GM10266 (cell line): ENCODE measurements at regions not wholly inside any gene's neighbourhood (a gene's known extent, or its start where the extent isn't known, plus 50 kb on each side); places are given as distances from the start of the nearest gene placed in this dataset.

ENCODE experiments used
- DNase-seq: peaks from one replicate; pipeline ENCODE4 v3.0.0; 2012; ENCODE audit errors: extremely low spot score
- CTCF ChIP-seq: IDR thresholded peaks from 2 replicates; pipeline ENCODE4 v1.5.1; 2012; ENCODE audit warnings: mild to moderate bottlenecking, low read depth; ENCODE audit not compliant: control insufficient read depth, insufficient read depth; ENCODE audit errors: missing control alignments

DNA sequence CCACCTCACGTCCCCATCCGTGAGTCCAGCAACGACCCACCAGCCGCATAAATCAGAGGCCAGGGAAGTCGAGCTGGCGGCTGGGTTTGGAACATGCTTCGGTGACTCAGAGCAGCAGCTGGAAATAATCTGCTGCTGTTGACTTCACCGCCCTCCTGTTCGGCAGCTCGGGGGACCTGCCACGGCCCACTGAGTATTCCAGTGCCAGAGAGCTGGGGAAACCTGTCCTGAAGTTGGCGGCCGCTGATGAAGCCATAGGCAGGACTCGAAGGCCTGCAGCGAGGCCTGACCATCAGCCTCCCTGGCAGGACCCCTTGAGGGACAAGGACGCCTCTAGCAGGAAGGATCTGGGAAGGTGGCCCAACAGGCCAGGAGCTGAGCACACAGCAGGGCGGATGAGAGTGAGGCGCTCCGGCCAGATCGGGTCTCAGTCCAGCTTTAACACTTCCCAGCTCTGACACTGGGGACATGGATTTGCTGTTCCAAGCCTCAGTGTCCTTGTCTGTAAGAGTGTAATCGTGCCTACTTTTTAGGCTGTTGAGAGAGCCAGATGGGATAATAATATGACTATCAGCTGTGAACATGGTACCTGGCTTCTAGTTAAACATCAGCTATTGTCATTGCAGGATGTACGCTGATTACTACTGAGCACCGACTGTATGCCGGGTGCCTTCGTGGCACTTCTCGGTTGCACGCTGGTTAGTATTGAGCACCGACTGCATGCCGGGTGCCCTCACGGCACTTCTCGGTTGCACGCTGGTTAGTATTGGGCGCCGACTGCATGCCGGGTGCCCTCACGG lies 50.4 kb upstream of the CIBAR2 start:
- DNase-seq = no peak
- no peak for TF ChIP-seq CTCF

GRCh38 chr16:85163278-85164112 lies 51.2 kb upstream of the CIBAR2 start:
- no peak for TF ChIP-seq CTCF
- no peak for DNase-seq

- TF ChIP-seq CTCF = no peak
- DNase-seq = no peak
Observed at GRCh38 chr16:85164431-85164830, 52.2 kb upstream of the CIBAR2 start.

- no peak for TF ChIP-seq CTCF
Observed at GRCh38 chr16:85164838-85165516, 52.7 kb upstream of the CIBAR2 start.

GRCh38 chr16:85165781-85166180 lies 53.5 kb upstream of the CIBAR2 start:
- DNase-seq = no peak
- no peak for TF ChIP-seq CTCF

More at GRCh38 chr16:85164838-85165516, 52.7 kb upstream of the CIBAR2 start:
- no peak for DNase-seq

DNA sequence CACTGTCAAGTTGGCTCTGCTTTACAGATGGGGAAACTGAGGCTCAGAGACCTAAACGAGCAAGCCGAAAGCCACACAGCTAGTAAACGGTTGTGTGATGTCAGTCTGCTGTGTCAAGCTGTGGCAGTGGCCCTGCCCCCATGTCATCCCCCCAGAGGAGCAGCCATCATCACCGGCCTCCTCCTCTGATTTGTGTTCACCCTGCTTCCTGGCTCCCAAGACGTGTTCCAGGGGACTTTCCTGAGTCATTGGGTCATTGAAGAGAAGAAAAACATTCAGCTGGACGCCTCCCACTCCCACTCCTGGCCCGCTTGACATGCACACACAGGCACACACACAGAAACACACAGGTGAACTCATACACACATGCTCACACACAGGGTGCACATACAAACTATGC lies 54.0 kb upstream of the CIBAR2 start:
- TF ChIP-seq CTCF = no peak
- DNase-seq = no peak
